ENCODE measurements at regions not wholly inside any gene's neighbourhood (a gene's known extent, or its start where the extent isn't known, plus 50 kb on each side); places are given as distances from the start of the nearest gene placed in this dataset.

DNA sequence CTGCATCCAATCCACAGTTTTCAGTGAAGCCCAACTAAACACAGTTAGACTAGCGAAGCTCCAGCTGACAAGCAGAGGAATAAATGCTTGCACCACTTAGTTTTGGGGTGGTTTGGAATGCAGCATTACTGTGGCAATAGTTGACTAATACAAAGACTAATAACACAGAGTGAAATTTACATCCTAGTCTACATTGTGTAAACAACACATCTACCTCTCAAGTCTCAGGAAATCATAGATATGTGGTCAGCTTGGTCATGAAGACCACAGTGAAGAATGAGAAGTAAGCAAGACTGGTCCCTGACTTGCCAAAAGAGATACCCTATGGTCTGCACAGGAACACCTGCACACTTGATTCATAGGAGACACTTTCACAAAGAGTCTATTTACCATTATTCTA is 155.1 kb upstream of the TANK start:
- no peak for TF ChIP-seq CTCF (IDR thresholded peaks at IDR 0.05; ENCODE audit: insufficient read depth, low read length, severe bottlenecking)
- DNase-seq (ENCODE audit: low read depth) (peak; percentile 44), FAIRE-seq (no peak)
- Histone ChIP-seq H3K36me3 (ENCODE audit: control insufficient read depth, insufficient read depth, low read length) (no peaks in the 10 kb centered on the region), H3K27me3 (ENCODE audit: control insufficient read depth, insufficient read depth, low read length) (no peaks in the 10 kb centered on the region), H3K4me3 (ENCODE audit: low read depth, low read length) (no peak overlapping the region)

- Histone ChIP-seq H3K4me3 (ENCODE audit: low read depth, low read length) (no peak overlapping the region), H3K27me3 (ENCODE audit: control insufficient read depth, insufficient read depth, low read length) (no peaks in the 10 kb centered on the region), H3K36me3 (ENCODE audit: control insufficient read depth, insufficient read depth, low read length) (no peaks in the 10 kb centered on the region)
- TF ChIP-seq CTCF (IDR thresholded peaks at IDR 0.05; ENCODE audit: insufficient read depth, low read length, severe bottlenecking), result no peak
- FAIRE-seq (no peak), DNase-seq (ENCODE audit: low read depth) (no peak)
Measured at GRCh38 chr2:161008311-161008710, 151.9 kb upstream of the TANK start.

DNA sequence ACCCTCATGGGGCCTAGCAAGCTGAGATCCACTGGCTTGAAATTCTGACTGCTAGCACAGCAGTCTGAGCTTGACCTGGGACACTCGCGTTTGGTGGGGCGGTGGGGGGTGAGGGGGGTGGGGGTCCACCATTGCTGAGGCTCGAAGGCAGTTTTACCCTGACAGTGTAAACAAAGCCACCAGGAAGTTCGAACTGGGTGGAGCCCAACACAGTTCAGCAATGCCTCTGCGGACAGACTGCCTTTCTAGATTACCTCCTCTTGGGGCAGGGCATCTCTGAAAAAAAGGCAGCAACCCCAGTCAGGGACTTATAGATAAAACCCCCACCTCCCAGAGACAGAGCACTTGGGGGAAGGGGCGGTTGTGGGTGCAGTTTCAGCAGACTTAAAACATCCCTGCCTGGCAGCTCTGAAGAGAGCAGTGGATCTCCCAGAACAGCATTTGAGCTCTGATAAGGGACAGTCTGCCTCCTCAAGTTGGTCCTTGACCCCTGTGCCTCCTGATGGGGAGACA is 149.7 kb upstream of the TANK start:
- no peak for TF ChIP-seq CTCF (IDR thresholded peaks at IDR 0.05; ENCODE audit: insufficient read depth, low read length, severe bottlenecking)
- Histone ChIP-seq H3K27me3 (ENCODE audit: control insufficient read depth, insufficient read depth, low read length) (no peaks in the 10 kb centered on the region), H3K4me3 (ENCODE audit: low read depth, low read length) (no peak overlapping the region), H3K36me3 (ENCODE audit: control insufficient read depth, insufficient read depth, low read length) (no peaks in the 10 kb centered on the region)
- no peak for DNase-seq (ENCODE audit: low read depth)
- no peak for FAIRE-seq

- no peak for DNase-seq (ENCODE audit: low read depth)
- Histone ChIP-seq H3K36me3 (ENCODE audit: control insufficient read depth, insufficient read depth, low read length) (no peaks in the 10 kb centered on the region), H3K27me3 (ENCODE audit: control insufficient read depth, insufficient read depth, low read length) (no peaks in the 10 kb centered on the region), H3K4me3 (ENCODE audit: low read depth, low read length) (no peak overlapping the region)
- no peak for FAIRE-seq
- no peak for TF ChIP-seq CTCF (IDR thresholded peaks at IDR 0.05; ENCODE audit: insufficient read depth, low read length, severe bottlenecking)
Measured at GRCh38 chr2:161017780-161018470, 142.3 kb upstream of the TANK start.

GRCh38 chr2:161019311-161019710 is 140.9 kb upstream of the TANK start:
- Histone ChIP-seq H3K4me3 (ENCODE audit: low read depth, low read length) (no peak overlapping the region), H3K36me3 (ENCODE audit: control insufficient read depth, insufficient read depth, low read length) (no peaks in the 10 kb centered on the region), H3K27me3 (ENCODE audit: control insufficient read depth, insufficient read depth, low read length) (no peaks in the 10 kb centered on the region)
- TF ChIP-seq CTCF (IDR thresholded peaks at IDR 0.05; ENCODE audit: insufficient read depth, low read length, severe bottlenecking), result no peak
- DNase-seq (ENCODE audit: low read depth) (no peak), FAIRE-seq (no peak)

DNA sequence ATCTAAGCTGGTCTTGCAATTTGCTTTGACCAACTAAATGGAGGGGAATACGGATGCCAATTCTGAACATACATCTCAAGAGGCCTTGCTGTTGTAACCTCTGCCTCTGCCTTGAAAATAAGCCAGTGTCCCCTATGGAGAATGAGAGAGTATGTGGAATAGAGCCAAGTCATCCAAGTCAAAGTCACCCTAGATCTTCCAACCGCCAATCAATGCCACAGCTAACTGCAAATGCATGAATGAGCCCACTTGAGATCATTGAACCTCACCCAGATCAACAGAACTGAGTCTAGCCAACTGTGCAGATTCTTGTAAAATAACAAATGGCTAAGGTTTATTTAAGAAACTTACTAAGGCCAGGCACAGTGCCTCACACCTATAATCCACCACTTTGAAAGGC is 139.8 kb upstream of the TANK start:
- H3K27me3 ChIP-seq (ENCODE audit: control insufficient read depth, insufficient read depth, low read length), result no peaks in the 10 kb centered on the region
- FAIRE-seq (no peak), DNase-seq (ENCODE audit: low read depth) (no peak)
- no peaks in the 10 kb centered on the region for H3K36me3 ChIP-seq (ENCODE audit: control insufficient read depth, insufficient read depth, low read length)
- no peak for TF ChIP-seq CTCF (IDR thresholded peaks at IDR 0.05; ENCODE audit: insufficient read depth, low read length, severe bottlenecking)
- no peak overlapping the region for H3K4me3 ChIP-seq (ENCODE audit: low read depth, low read length)

Measured in bronchial epithelial cell (primary cell).